ENCODE measurements at regions not wholly inside any gene's neighbourhood (a gene's known extent, or its start where the extent isn't known, plus 50 kb on each side); places are given as distances from the start of the nearest gene placed in this dataset.

GRCh38 chr11:134576721-134577171 is 164.7 kb upstream of the B3GAT1 start:
- CTCF ChIA-PET = interaction anchor here (0.6 kb wide), 1 partner anchor 101 kb away, joined by 3 read pairs; no protein-coding TSS in a partner anchor
- no peak overlapping the region for H3K27ac Mint-ChIP-seq (ENCODE audit: low read depth, unreplicated experiment)
- BruUV-seq (replicated peaks) = no TSS peak
- no peaks in the 10 kb centered on the region for H3K9me3 Mint-ChIP-seq (ENCODE audit: unreplicated experiment)
- no peak for DNase-seq (ENCODE audit: unreplicated experiment)
- no peaks in the 10 kb centered on the region for H3K36me3 Mint-ChIP-seq (ENCODE audit: insufficient read depth, unreplicated experiment)
- POLR2A ChIA-PET = no interaction called here
- no peaks in the 10 kb centered on the region for H3K27me3 Mint-ChIP-seq (ENCODE audit: insufficient read depth, unreplicated experiment)
- no peak for TF ChIP-seq CTCF (IDR thresholded peaks at IDR 0.05; ENCODE audit: unreplicated experiment)
- H3K4me3 Mint-ChIP-seq (ENCODE audit: unreplicated experiment) = no peak overlapping the region
- intact Hi-C loops (cut with micrococcal nuclease) = no loop called here
- H3K4me1 Mint-ChIP-seq (ENCODE audit: insufficient read depth, unreplicated experiment) = no peaks in the 10 kb centered on the region

- no peak for DNase-seq (ENCODE audit: unreplicated experiment)
- no peaks in the 10 kb centered on the region for H3K27me3 Mint-ChIP-seq (ENCODE audit: insufficient read depth, unreplicated experiment)
- BruUV-seq (replicated peaks) = no TSS peak
These were observed 164.2 kb upstream of the B3GAT1 start for GRCh38 chr11:134576286-134576685.

DNA sequence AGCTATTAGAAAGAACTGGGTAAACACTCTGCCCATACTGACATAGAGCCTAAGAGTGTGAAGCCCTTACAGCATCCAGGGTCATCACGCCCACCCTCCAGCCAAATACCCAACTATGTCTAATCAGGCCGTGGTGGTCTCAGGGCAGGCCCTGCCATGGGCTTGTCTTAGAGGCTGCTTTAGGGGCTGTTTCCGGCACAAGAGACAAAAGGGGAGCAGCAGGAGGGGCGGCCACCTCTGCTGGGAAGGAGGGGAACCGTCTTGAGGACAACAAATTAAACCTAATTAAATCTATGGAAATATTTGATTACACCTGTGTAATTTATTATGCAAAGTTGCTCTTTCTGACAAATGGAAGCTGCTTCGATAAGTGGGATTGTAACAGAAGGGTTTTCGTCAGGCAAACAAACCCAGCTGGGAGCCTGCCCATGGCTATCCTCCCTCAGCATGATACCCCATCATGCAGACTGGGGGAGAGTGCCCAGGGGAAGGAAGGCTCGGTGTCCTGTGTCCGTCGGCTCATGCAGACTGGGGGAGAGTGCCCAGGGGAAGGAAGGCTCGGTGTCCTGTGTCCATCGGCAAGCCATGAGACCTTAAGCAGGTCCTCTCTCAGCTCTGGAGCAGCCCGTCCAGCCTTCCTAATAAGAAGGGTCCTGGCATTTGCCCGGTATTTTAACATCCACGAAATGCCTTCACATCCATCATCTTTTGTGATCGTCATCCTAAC is 163.6 kb upstream of the B3GAT1 start:
- Mint-ChIP-seq H3K9me3 (ENCODE audit: unreplicated experiment) (peaks cover 4% of the 10 kb centered on the region), H3K27ac (ENCODE audit: low read depth, unreplicated experiment) (no peak overlapping the region), H3K4me1 (ENCODE audit: insufficient read depth, unreplicated experiment) (no peaks in the 10 kb centered on the region), H3K4me3 (ENCODE audit: unreplicated experiment) (no peak overlapping the region), H3K27me3 (ENCODE audit: insufficient read depth, unreplicated experiment) (no peaks in the 10 kb centered on the region), H3K36me3 (ENCODE audit: insufficient read depth, unreplicated experiment) (no peaks in the 10 kb centered on the region)
- no peak for DNase-seq (ENCODE audit: unreplicated experiment)
- BruUV-seq (replicated peaks) = no TSS peak
- ChIA-PET CTCF (interaction anchor here (0.6 kb wide), 1 partner anchor 99 kb away, joined by 3 read pairs; no protein-coding TSS in a partner anchor), POLR2A (no interaction called here)
- intact Hi-C loops (cut with micrococcal nuclease) = no loop called here
- no peak for TF ChIP-seq CTCF (IDR thresholded peaks at IDR 0.05; ENCODE audit: unreplicated experiment)

More at GRCh38 chr11:134576286-134576685, 164.2 kb upstream of the B3GAT1 start:
- POLR2A ChIA-PET = no interaction called here
- intact Hi-C loops (cut with micrococcal nuclease) = no loop called here
- TF ChIP-seq CTCF (IDR thresholded peaks at IDR 0.05; ENCODE audit: unreplicated experiment) = no peak
- H3K36me3 Mint-ChIP-seq (ENCODE audit: insufficient read depth, unreplicated experiment) = no peaks in the 10 kb centered on the region
- CTCF ChIA-PET = interaction anchor here (0.6 kb wide), 1 partner anchor 100 kb away, joined by 3 read pairs; no protein-coding TSS in a partner anchor
- no peak overlapping the region for H3K27ac Mint-ChIP-seq (ENCODE audit: low read depth, unreplicated experiment)
- no peak overlapping the region for H3K4me3 Mint-ChIP-seq (ENCODE audit: unreplicated experiment)
- no peaks in the 10 kb centered on the region for H3K4me1 Mint-ChIP-seq (ENCODE audit: insufficient read depth, unreplicated experiment)
- no peaks in the 10 kb centered on the region for H3K9me3 Mint-ChIP-seq (ENCODE audit: unreplicated experiment)

GRCh38 chr11:134574947-134575346 is 162.9 kb upstream of the B3GAT1 start:
- H3K4me1 Mint-ChIP-seq (ENCODE audit: insufficient read depth, unreplicated experiment) = no peaks in the 10 kb centered on the region

More at GRCh38 chr11:134574947-134575346, 162.9 kb upstream of the B3GAT1 start:
- intact Hi-C loops (cut with micrococcal nuclease) = no loop called here
- no peak overlapping the region for H3K4me3 Mint-ChIP-seq (ENCODE audit: unreplicated experiment)
- peaks cover 12% of the 10 kb centered on the region for H3K9me3 Mint-ChIP-seq (ENCODE audit: unreplicated experiment)
- no peak overlapping the region for H3K27ac Mint-ChIP-seq (ENCODE audit: low read depth, unreplicated experiment)
- no peaks in the 10 kb centered on the region for H3K27me3 Mint-ChIP-seq (ENCODE audit: insufficient read depth, unreplicated experiment)
- POLR2A ChIA-PET = no interaction called here
- no peak for DNase-seq (ENCODE audit: unreplicated experiment)
- no peak for TF ChIP-seq CTCF (IDR thresholded peaks at IDR 0.05; ENCODE audit: unreplicated experiment)
- no TSS peak for BruUV-seq (replicated peaks)
- H3K36me3 Mint-ChIP-seq (ENCODE audit: insufficient read depth, unreplicated experiment) = no peaks in the 10 kb centered on the region
- CTCF ChIA-PET = no interaction called here

All from MCF 10A (cell line).